ENCODE measurements at regions not wholly inside any gene's neighbourhood (a gene's known extent, or its start where the extent isn't known, plus 50 kb on each side); places are given as distances from the start of the nearest gene placed in this dataset.

GRCh38 chr1:163472651-163473248, 151.0 kb downstream of the NUF2 start:
- TF ChIP-seq, protein P1, sequence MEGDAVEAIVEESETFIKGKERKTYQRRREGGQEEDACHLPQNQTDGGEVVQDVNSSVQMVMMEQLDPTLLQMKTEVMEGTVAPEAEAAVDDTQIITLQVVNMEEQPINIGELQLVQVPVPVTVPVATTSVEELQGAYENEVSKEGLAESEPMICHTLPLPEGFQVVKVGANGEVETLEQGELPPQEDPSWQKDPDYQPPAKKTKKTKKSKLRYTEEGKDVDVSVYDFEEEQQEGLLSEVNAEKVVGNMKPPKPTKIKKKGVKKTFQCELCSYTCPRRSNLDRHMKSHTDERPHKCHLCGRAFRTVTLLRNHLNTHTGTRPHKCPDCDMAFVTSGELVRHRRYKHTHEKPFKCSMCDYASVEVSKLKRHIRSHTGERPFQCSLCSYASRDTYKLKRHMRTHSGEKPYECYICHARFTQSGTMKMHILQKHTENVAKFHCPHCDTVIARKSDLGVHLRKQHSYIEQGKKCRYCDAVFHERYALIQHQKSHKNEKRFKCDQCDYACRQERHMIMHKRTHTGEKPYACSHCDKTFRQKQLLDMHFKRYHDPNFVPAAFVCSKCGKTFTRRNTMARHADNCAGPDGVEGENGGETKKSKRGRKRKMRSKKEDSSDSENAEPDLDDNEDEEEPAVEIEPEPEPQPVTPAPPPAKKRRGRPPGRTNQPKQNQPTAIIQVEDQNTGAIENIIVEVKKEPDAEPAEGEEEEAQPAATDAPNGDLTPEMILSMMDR (IDR thresholded peaks at IDR 0.05; ENCODE audit: borderline replicate concordance, extremely low read depth, low read length, poor library complexity, severe bottlenecking): no peak
- no peak for TF ChIP-seq EZH2 (IDR thresholded peaks at IDR 0.05; ENCODE audit: borderline replicate concordance, low read depth, low read length, severe bottlenecking)
